ENCODE measurements at regions not wholly inside any gene's neighbourhood (a gene's known extent, or its start where the extent isn't known, plus 50 kb on each side); places are given as distances from the start of the nearest gene placed in this dataset.

- no peak for DNase-seq (ENCODE audit: low read depth)
These were observed 999.3 kb downstream of the NR2F1-AS1 start for GRCh38 chr5:92581690-92582089.

GRCh38 chr5:92581249-92581648, 999.8 kb downstream of the NR2F1-AS1 start:
- H3K4me3 ChIP-seq (ENCODE audit: low read depth, low read length), result no peak overlapping the region
- TF ChIP-seq CTCF (IDR thresholded peaks at IDR 0.05; ENCODE audit: insufficient read depth, low read depth, low read length), result no peak
- DNase-seq (ENCODE audit: low read depth), result no peak

More at GRCh38 chr5:92581690-92582089, 999.3 kb downstream of the NR2F1-AS1 start:
- no peak for TF ChIP-seq CTCF (IDR thresholded peaks at IDR 0.05; ENCODE audit: insufficient read depth, low read depth, low read length)
- no peak overlapping the region for H3K4me3 ChIP-seq (ENCODE audit: low read depth, low read length)

- DNase-seq (ENCODE audit: low read depth), result no peak
- TF ChIP-seq CTCF (IDR thresholded peaks at IDR 0.05; ENCODE audit: insufficient read depth, low read depth, low read length), result no peak
- no peak overlapping the region for H3K4me3 ChIP-seq (ENCODE audit: low read depth, low read length)
These were observed 1000.2 kb downstream of the NR2F1-AS1 start for GRCh38 chr5:92580814-92581213.

GRCh38 chr5:92574023-92574422, 1007.0 kb downstream of the NR2F1-AS1 start:
- no peak for DNase-seq (ENCODE audit: low read depth)
- no peak overlapping the region for H3K4me3 ChIP-seq (ENCODE audit: low read depth, low read length)
- TF ChIP-seq CTCF (IDR thresholded peaks at IDR 0.05; ENCODE audit: insufficient read depth, low read depth, low read length), result no peak

GRCh38 chr5:92568522-92568921, 1012.5 kb downstream of the NR2F1-AS1 start:
- TF ChIP-seq CTCF (IDR thresholded peaks at IDR 0.05; ENCODE audit: insufficient read depth, low read depth, low read length), result no peak
- DNase-seq (ENCODE audit: low read depth), result no peak
- no peak overlapping the region for H3K4me3 ChIP-seq (ENCODE audit: low read depth, low read length)

- no peak for TF ChIP-seq CTCF (IDR thresholded peaks at IDR 0.05; ENCODE audit: insufficient read depth, low read depth, low read length)
- no peak for DNase-seq (ENCODE audit: low read depth)
These were observed 1013.1 kb downstream of the NR2F1-AS1 start for GRCh38 chr5:92567831-92568450.

More at GRCh38 chr5:92567831-92568450, 1013.1 kb downstream of the NR2F1-AS1 start:
- no peak overlapping the region for H3K4me3 ChIP-seq (ENCODE audit: low read depth, low read length)
